Duodenal mucosa (tissue), 2 donors: ENCODE measurements at regions not wholly inside any gene's neighbourhood (a gene's known extent, or its start where the extent isn't known, plus 50 kb on each side); places are given as distances from the start of the nearest gene placed in this dataset.

ENCODE experiments used
- H3K27ac ChIP-seq: one replicate; pipeline ENCODE4 v1.7.0; 2013; ENCODE audit warnings: low read depth, low read length
- H3K27me3 ChIP-seq, 2 donors: one replicate each; pipeline ENCODE4 v1.7.0; 2013; ENCODE audit warnings: low read length in 2 of 2, control low read depth in 1 of 2; ENCODE audit not compliant: insufficient read depth in 2 of 2, control insufficient read depth in 1 of 2
- H3K36me3 ChIP-seq, 2 donors: one replicate each; pipeline ENCODE4 v1.7.0; 2013; ENCODE audit warnings: low read length in 2 of 2, control low read depth in 1 of 2; ENCODE audit not compliant: insufficient read depth in 2 of 2, control insufficient read depth in 1 of 2
- H3K4me1 ChIP-seq, 2 donors: one replicate each; pipeline ENCODE4 v1.7.0; 2013; ENCODE audit warnings: low read length in 2 of 2, control low read depth in 1 of 2; ENCODE audit not compliant: insufficient read depth in 2 of 2, control insufficient read depth in 1 of 2
- H3K4me3 ChIP-seq, 2 donors: one replicate each; pipeline ENCODE4 v1.7.0; 2013; ENCODE audit warnings: low read length in 2 of 2, low read depth in 1 of 2
- H3K9ac ChIP-seq, 2 donors: one replicate each; pipeline ENCODE4 v1.7.0; 2013; ENCODE audit warnings: low read length in 2 of 2, low read depth in 1 of 2
- H3K9me3 ChIP-seq, 2 donors: one replicate each; pipeline ENCODE4 v1.7.0; 2013; ENCODE audit warnings: low read length in 2 of 2, control low read depth in 1 of 2; ENCODE audit not compliant: control insufficient read depth in 1 of 2

GRCh38 chr3:165716592-165716991 is 120.6 kb downstream of the BCHE start:
- H3K4me3 ChIP-seq, result no peak overlapping the region
- H3K27me3 ChIP-seq, result no peaks in the 10 kb centered on the region
- H3K4me1 ChIP-seq, result no peaks in the 10 kb centered on the region
- peaks cover 0 to 4% of the 10 kb centered on the region in 2 donors for H3K9me3 ChIP-seq
- H3K36me3 ChIP-seq, result no peaks in the 10 kb centered on the region
- H3K9ac ChIP-seq, result no peak overlapping the region
- no peak overlapping the region for H3K27ac ChIP-seq

DNA sequence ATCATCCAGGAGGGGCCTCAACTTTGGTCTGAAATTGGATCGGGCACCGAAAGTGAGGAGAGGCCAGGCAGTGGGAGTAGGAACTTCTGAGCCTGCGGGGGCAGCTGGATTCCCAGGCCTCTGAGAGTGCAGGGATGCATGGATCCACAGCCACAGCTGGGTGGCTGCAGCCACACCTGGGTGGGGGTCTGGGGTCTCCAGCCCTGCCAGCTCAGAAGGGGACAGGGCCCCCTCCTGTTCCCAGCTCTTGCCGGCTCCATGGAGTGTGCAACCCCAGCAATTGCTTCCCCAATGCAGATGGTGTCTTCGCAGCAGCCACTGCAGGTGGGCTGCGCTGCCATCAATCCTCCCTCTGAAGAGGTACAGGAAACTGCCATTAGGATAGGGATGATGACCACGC is 123.7 kb downstream of the BCHE start:
- Histone ChIP-seq H3K27ac (no peak overlapping the region), H3K4me3 (no peak overlapping the region), H3K9ac (no peak overlapping the region), H3K36me3 (no peaks in the 10 kb centered on the region), H3K4me1 (no peaks in the 10 kb centered on the region), H3K27me3 (no peaks in the 10 kb centered on the region), H3K9me3 (no peaks in the 10 kb centered on the region)

GRCh38 chr3:165712382-165712781 is 124.8 kb downstream of the BCHE start:
- no peak overlapping the region for H3K27ac ChIP-seq
- no peaks in the 10 kb centered on the region for H3K27me3 ChIP-seq
- H3K4me3 ChIP-seq, result no peak overlapping the region
- no peaks in the 10 kb centered on the region for H3K4me1 ChIP-seq
- H3K36me3 ChIP-seq, result no peaks in the 10 kb centered on the region
- no peak overlapping the region for H3K9ac ChIP-seq
- H3K9me3 ChIP-seq, result no peaks in the 10 kb centered on the region

- no peak overlapping the region for H3K9ac ChIP-seq
- no peaks in the 10 kb centered on the region for H3K27me3 ChIP-seq
- H3K4me1 ChIP-seq, result no peaks in the 10 kb centered on the region
- no peak overlapping the region for H3K27ac ChIP-seq
- no peak overlapping the region for H3K4me3 ChIP-seq
- H3K9me3 ChIP-seq, result no peaks in the 10 kb centered on the region
- no peaks in the 10 kb centered on the region for H3K36me3 ChIP-seq
Measured at GRCh38 chr3:165697910-165698309, 139.3 kb downstream of the BCHE start.

DNA sequence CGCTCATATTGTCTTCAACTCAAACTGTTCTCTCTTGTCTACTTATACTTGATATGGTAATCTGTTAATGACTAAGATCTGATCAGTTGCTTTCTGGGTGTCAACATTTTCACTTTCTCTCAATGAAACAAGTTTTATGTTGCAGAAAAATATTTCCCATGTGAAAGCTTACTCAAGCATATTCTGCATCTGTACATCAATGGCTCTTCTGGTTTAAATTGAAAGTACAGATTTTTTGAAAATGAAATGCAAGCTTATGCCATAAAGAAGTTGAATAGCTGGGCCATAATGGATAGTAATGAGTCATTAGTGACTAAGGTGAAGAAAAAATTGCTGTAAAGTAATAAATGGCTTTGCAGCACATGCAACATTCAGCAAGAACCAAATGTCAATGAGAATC is 140.7 kb downstream of the BCHE start:
- H3K27ac ChIP-seq, result no peak overlapping the region
- H3K9me3 ChIP-seq, result no peaks in the 10 kb centered on the region
- no peak overlapping the region for H3K9ac ChIP-seq
- H3K4me3 ChIP-seq, result no peak overlapping the region
- no peaks in the 10 kb centered on the region for H3K4me1 ChIP-seq
- H3K27me3 ChIP-seq, result no peaks in the 10 kb centered on the region
- no peaks in the 10 kb centered on the region for H3K36me3 ChIP-seq

DNA sequence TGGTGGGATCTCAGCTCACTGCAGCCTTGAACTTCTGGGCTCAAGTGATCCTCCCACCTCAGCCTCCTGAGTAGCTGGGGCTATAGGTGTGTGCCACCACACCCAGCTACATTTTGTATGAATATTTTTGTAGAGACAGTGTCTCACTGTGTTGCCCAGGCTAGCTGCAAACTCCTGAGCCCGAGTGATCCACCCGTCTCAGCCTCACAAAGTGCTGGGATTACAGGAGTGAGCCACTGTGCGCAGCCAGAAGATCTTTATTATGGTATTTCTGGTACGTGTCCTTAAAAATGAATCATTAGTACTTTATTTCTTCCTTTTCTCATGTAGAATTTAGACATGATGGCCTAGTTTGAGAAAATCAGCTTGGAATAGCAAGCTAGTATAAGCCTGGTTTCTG is 153.3 kb downstream of the BCHE start:
- H3K27me3 ChIP-seq, result no peaks in the 10 kb centered on the region
- no peak overlapping the region for H3K9ac ChIP-seq
- H3K36me3 ChIP-seq, result no peaks in the 10 kb centered on the region
- no peaks in the 10 kb centered on the region for H3K9me3 ChIP-seq
- H3K4me1 ChIP-seq, result no peaks in the 10 kb centered on the region
- H3K4me3 ChIP-seq, result no peak overlapping the region
- no peak overlapping the region for H3K27ac ChIP-seq

GRCh38 chr3:165682734-165683133 is 154.5 kb downstream of the BCHE start:
- Histone ChIP-seq H3K27ac (no peak overlapping the region), H3K9ac (no peak overlapping the region), H3K27me3 (no peaks in the 10 kb centered on the region), H3K36me3 (no peaks in the 10 kb centered on the region), H3K9me3 (no peaks in the 10 kb centered on the region), H3K4me1 (no peaks in the 10 kb centered on the region), H3K4me3 (no peak overlapping the region)

DNA sequence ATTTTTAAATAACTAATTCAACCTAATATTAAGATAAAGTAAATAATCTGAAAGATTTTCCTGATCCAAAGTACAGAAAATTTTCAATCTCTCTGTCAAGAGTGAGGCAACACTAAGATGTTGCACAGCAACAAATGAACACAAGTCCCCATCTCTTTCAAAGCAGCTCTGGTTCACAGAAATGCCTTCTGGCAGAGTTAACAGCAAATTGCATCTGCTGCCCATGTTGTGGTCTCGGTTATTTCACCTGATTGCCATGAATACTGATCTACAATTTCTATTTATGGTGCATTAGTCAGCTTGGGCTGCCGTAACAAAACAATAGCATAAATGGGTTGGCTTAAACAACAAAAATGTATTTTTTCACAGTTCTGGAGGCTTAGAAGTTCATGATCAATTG is 167.3 kb downstream of the BCHE start:
- Histone ChIP-seq H3K9ac (no peak overlapping the region), H3K27me3 (no peaks in the 10 kb centered on the region), H3K36me3 (no peaks in the 10 kb centered on the region)

GRCh38 chr3:165669504-165669903 is 167.7 kb downstream of the BCHE start:
- H3K9me3 ChIP-seq, result peaks cover 3 to 4% of the 10 kb centered on the region in 2 donors
- no peak overlapping the region for H3K27ac ChIP-seq
- no peaks in the 10 kb centered on the region for H3K4me1 ChIP-seq
- H3K4me3 ChIP-seq, result no peak overlapping the region
- no peak overlapping the region for H3K9ac ChIP-seq
- H3K36me3 ChIP-seq, result no peaks in the 10 kb centered on the region
- no peaks in the 10 kb centered on the region for H3K27me3 ChIP-seq

More for the DNA sequence above, 167.3 kb downstream of the BCHE start:
- Histone ChIP-seq H3K4me1 (no peaks in the 10 kb centered on the region), H3K4me3 (no peak overlapping the region), H3K9me3 (peaks cover 5 to 6% of the 10 kb centered on the region in 2 donors), H3K27ac (no peak overlapping the region)

GRCh38 chr3:165667676-165668075 is 169.5 kb downstream of the BCHE start:
- Histone ChIP-seq H3K27me3 (no peaks in the 10 kb centered on the region), H3K36me3 (no peaks in the 10 kb centered on the region), H3K9ac (no peak overlapping the region), H3K9me3 (no peaks in the 10 kb centered on the region), H3K4me1 (no peaks in the 10 kb centered on the region), H3K27ac (no peak overlapping the region), H3K4me3 (no peak overlapping the region)

GRCh38 chr3:165658027-165658426 is 179.2 kb downstream of the BCHE start:
- H3K27me3 ChIP-seq, result no peaks in the 10 kb centered on the region
- no peaks in the 10 kb centered on the region for H3K36me3 ChIP-seq
- H3K4me1 ChIP-seq, result no peaks in the 10 kb centered on the region
- no peak overlapping the region for H3K9ac ChIP-seq
- no peak overlapping the region for H3K4me3 ChIP-seq
- H3K9me3 ChIP-seq, result no peaks in the 10 kb centered on the region
- H3K27ac ChIP-seq, result no peak overlapping the region
